ENCODE measurements at regions not wholly inside any gene's neighbourhood (a gene's known extent, or its start where the extent isn't known, plus 50 kb on each side); places are given as distances from the start of the nearest gene placed in this dataset.
A peak's percentile ranks its signal among the peaks of the same experiment; 100 is the strongest.

DNA sequence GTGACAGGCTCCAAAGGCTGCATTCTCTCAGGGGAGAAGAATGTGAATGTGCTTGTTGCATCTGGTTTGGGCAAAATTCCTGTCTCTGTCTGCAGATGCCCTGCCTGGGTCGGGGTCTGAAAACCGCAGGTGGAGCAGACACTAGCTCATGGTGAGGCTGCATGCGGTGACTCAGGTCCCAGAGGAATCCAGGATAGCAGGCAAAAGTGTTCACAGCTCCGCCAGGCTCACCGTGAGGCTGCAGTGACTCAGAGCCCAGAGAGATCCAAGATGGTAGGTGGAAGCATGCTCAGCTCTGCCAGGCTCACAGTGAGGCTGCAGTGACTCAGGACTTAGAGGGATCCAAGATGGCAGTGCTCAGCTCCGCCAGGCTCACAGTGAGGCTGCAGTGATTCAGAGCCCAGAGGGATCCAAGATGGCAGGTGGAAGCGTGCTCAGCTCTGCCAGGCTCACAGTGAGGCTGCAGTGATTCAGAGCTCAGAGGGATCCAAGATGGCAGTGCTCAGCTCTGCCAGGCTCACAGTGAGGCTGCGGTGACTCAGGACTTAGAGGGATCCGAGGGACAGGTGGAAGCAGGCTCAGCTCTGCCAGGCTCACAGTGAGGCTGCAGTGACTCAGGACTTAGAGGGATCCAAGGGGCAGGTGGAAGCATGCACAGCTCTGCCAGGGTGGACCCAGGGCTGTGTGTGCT, 200.5 kb downstream of the ACKR3 start:
- TF ChIP-seq, protein P1, sequence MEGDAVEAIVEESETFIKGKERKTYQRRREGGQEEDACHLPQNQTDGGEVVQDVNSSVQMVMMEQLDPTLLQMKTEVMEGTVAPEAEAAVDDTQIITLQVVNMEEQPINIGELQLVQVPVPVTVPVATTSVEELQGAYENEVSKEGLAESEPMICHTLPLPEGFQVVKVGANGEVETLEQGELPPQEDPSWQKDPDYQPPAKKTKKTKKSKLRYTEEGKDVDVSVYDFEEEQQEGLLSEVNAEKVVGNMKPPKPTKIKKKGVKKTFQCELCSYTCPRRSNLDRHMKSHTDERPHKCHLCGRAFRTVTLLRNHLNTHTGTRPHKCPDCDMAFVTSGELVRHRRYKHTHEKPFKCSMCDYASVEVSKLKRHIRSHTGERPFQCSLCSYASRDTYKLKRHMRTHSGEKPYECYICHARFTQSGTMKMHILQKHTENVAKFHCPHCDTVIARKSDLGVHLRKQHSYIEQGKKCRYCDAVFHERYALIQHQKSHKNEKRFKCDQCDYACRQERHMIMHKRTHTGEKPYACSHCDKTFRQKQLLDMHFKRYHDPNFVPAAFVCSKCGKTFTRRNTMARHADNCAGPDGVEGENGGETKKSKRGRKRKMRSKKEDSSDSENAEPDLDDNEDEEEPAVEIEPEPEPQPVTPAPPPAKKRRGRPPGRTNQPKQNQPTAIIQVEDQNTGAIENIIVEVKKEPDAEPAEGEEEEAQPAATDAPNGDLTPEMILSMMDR (IDR thresholded peaks at IDR 0.05; ENCODE audit: low read length, missing control alignments): no peak
- no peak overlapping the region for H3K4me3 ChIP-seq (replicated peaks; ENCODE audit: low read depth, low read length)
- DNase-seq (ENCODE audit: low read depth): peak; percentile 74

DNA sequence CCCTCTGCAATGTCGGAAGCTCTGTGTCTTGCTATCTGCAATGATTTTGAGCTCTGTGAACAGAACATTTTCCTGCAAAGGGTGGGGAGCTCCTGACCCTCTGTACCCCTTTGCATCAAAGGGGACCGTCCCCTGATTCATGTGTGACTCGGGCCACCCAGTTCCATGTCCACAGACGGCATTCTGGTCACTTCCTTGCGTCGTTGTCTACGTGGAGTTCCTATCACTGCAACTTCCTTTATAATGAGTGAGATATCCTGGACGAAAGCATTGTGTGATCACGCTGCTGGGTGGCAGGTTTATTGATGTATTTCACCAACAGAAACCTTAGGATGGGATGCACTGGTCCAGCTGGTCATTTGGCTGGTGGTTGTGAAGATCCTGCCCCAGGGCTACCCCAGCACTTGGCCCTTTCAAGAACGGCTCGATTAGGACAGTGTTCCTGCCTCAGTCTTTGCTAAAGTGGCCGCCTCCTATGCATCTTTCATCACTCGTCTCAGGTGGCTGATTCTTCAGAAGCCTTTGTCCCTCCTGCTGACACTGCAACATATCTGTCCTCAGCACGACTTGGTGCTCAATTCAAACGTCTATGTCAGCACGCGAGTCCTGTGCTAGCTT, 202.7 kb downstream of the ACKR3 start:
- TF ChIP-seq, protein P1 (IDR thresholded peaks at IDR 0.05; ENCODE audit: low read length, missing control alignments): no peak
- H3K4me3 ChIP-seq (replicated peaks; ENCODE audit: low read depth, low read length): no peak overlapping the region
- DNase-seq (ENCODE audit: low read depth): no peak

DNA sequence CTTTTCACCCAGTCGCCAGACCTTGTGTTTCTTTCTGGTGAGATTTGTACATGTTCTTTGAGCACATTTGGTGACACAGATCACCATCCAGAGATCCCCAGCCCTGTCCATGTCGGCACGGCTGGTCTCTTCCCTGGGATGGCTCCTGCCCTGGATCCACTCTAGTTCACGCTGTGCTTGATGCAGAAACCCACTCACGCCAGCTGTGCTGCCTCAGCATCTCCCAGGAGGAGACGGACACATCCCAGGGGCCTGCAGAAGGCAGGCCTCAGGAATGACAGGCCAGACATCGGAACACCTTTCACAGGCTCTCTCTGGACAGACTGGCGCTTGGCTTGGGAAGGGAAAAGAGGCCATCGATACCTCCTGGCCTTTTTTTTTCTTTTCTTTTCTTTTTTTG, 203.6 kb downstream of the ACKR3 start:
- TF ChIP-seq, protein P1 (IDR thresholded peaks at IDR 0.05; ENCODE audit: low read length, missing control alignments): no peak
- no peak for DNase-seq (ENCODE audit: low read depth)
- no peak overlapping the region for H3K4me3 ChIP-seq (replicated peaks; ENCODE audit: low read depth, low read length)

DNA sequence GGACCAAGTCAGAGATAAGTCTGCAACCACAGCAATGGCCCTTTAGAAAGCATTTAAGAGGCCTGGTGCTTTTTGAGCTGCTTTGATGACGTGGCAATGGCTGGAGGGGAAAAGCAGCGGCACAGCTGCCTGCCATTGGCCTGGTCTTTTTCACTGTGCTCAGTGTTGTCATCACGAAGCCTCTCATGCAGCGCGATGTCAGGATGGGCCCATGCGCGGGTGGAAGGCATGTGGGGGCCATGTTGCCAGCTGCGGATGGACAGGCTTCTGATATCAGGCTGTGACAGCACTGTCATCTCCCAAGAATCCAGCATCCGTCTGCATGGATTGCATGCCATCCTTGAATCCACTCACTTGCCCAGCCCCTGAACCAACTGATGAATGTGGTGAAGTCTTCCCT, 204.5 kb downstream of the ACKR3 start:
- no peak for DNase-seq (ENCODE audit: low read depth)
- TF ChIP-seq, protein P1 (IDR thresholded peaks at IDR 0.05; ENCODE audit: low read length, missing control alignments): no peak
- no peak overlapping the region for H3K4me3 ChIP-seq (replicated peaks; ENCODE audit: low read depth, low read length)

DNA sequence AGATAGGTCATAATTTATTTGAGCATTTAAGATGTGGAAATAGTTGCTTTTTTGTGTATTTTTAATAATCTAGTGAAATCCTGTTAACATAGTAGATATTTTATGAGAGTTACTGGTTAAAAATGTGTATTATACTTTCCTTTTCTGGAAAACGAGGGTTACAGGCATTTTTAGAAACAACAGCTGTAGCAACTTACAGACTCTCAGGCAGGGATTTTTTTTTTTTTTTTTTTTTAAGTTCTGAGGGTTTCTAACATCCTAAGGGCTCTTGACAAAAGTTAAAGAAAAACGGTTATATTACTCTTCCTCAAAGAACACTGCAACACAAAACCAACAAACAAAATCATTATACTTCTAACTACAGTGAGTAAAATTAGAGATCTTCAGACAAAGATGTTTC, 205.9 kb downstream of the ACKR3 start:
- TF ChIP-seq, protein P1 (IDR thresholded peaks at IDR 0.05; ENCODE audit: low read length, missing control alignments): no peak
- DNase-seq (ENCODE audit: low read depth): no peak
- H3K4me3 ChIP-seq (replicated peaks; ENCODE audit: low read depth, low read length): no peak overlapping the region

DNA sequence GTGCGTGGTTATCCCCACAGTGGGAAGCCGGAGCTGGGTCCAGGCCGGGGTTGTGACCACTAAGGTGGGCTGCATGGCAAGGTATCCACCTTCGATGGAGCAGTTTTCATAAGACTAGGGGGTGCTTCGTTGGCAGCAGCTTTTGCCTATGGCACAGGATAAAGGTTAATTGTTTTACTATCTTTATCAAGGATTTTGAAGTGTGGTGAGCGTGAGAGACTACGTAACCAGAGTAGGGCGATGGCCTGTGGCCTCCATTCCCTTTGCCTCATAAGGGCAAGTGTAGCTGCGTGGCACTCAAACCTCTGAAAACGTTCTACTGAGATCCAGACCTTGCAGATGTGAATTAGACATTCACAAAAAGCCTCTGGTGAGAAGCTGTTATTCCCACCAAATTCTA, 206.6 kb downstream of the ACKR3 start:
- no peak for DNase-seq (ENCODE audit: low read depth)
- TF ChIP-seq, protein P1 (IDR thresholded peaks at IDR 0.05; ENCODE audit: low read length, missing control alignments): no peak
- no peak overlapping the region for H3K4me3 ChIP-seq (replicated peaks; ENCODE audit: low read depth, low read length)

All from fibroblast of pulmonary artery (primary cell).